Neural cell (in vitro differentiated cells): ENCODE measurements at regions not wholly inside any gene's neighbourhood (a gene's known extent, or its start where the extent isn't known, plus 50 kb on each side); places are given as distances from the start of the nearest gene placed in this dataset.

Experiments
- H2AFZ ChIP-seq: fragments of 200-600, 300-800 bp; sonication (generic), shearing (Covaris generic); 2 replicates; pipeline ENCODE4 v1.6.0; 2014; ENCODE audit warnings: low read depth, mild to moderate bottlenecking, antibody characterized with exemption, low read length, moderate library complexity
- H3F3A ChIP-seq: fragments of 200-600 bp; shearing (Covaris generic); 2 replicates; pipeline ENCODE4 v1.6.1; 2016; ENCODE audit warnings: mild to moderate bottlenecking, moderate library complexity, mixed read lengths, antibody characterized with exemption, low read length; ENCODE audit not compliant: insufficient read depth, poor library complexity, severe bottlenecking
- H3K27ac ChIP-seq: fragments of 200-600, 300-800 bp; sonication (generic), shearing (Covaris generic); 2 replicates; pipeline ENCODE4 v1.5.1; 2014; ENCODE audit warnings: mild to moderate bottlenecking, low read length, moderate library complexity
- H3K27me3 ChIP-seq: fragments of 300-800, 200-600 bp; sonication (generic), shearing (Covaris generic); 2 replicates; pipeline ENCODE4 v1.6.0; 2014; ENCODE audit warnings: mild to moderate bottlenecking, low read depth, low read length, moderate library complexity; ENCODE audit not compliant: insufficient read depth
- H3K36me3 ChIP-seq: fragments of 300-800, 200-600 bp; sonication (generic), shearing (Covaris generic); 2 replicates; pipeline ENCODE4 v1.5.1; 2014; ENCODE audit warnings: mild to moderate bottlenecking, antibody characterized with exemption, low read length, moderate library complexity; ENCODE audit not compliant: insufficient read depth
- H3K4me2 ChIP-seq: fragments of 300-800, 200-600 bp; sonication (generic), shearing (Covaris generic); 2 replicates; pipeline ENCODE4 v1.6.0; 2014; ENCODE audit warnings: mild to moderate bottlenecking, low read length
- H3K4me3 ChIP-seq: fragments of 300-800, 200-600 bp; sonication (generic), shearing (Covaris generic); 2 replicates; pipeline ENCODE4 v1.5.1; 2014; ENCODE audit warnings: mild to moderate bottlenecking, low read length, moderate library complexity
- H3K79me2 ChIP-seq: fragments of 200-600 bp; shearing (Covaris generic); replicated peaks from 2 replicates; pipeline ENCODE4 v1.6.0; 2014; ENCODE audit warnings: mild to moderate bottlenecking, low read length, moderate library complexity; ENCODE audit not compliant: insufficient read depth
- H3K9ac ChIP-seq: fragments of 300-800, 200-600 bp; sonication (generic), shearing (Covaris generic); 2 replicates; pipeline ENCODE4 v1.6.1; 2016; ENCODE audit warnings: mild to moderate bottlenecking, low read length, mixed read lengths
- H3K9me2 ChIP-seq: fragments of 200-600 bp; shearing (Covaris generic); 2 replicates; pipeline ENCODE4 v1.6.1; 2016; ENCODE audit warnings: mild to moderate bottlenecking, low read length, mixed read lengths; ENCODE audit not compliant: insufficient read depth
- H3K9me3 ChIP-seq: fragments of 200-600, 300-800 bp; sonication (generic), shearing (Covaris generic); 2 replicates; pipeline ENCODE4 v1.6.1; 2016; ENCODE audit warnings: mild to moderate bottlenecking, mixed run types, low read length, moderate library complexity, mixed read lengths
- H4K20me1 ChIP-seq: fragments of 200-600 bp; shearing (Covaris generic); 2 replicates; pipeline ENCODE4 v1.6.1; 2016; ENCODE audit warnings: mild to moderate bottlenecking, mixed run types; ENCODE audit not compliant: insufficient read depth
- EP300 ChIP-seq: fragments of 450-650 bp; conservative IDR thresholded peaks from 2 replicates; pipeline ENCODE4 v1.6.1; 2014; ENCODE audit warnings: antibody characterized with exemption, mild to moderate bottlenecking, moderate library complexity; ENCODE audit not compliant: poor library complexity, severe bottlenecking
- EZH2 ChIP-seq: fragments of 200-600, 300-800 bp; shearing (Covaris generic), sonication (generic); IDR thresholded peaks from 2 replicates; pipeline ENCODE4 v1.6.1; 2014; ENCODE audit warnings: antibody characterized with exemption, low read length, borderline replicate concordance, mild to moderate bottlenecking; ENCODE audit not compliant: insufficient read depth, poor library complexity, severe bottlenecking
- MXI1 ChIP-seq: fragments of 450-650 bp; conservative IDR thresholded peaks from 2 replicates; pipeline ENCODE4 v1.6.1; 2014; ENCODE audit warnings: antibody characterized with exemption, mild to moderate bottlenecking; ENCODE audit not compliant: poor library complexity, severe bottlenecking
- POLR2AphosphoS5 ChIP-seq: IDR thresholded peaks from 2 replicates; pipeline ENCODE4 v1.6.1; 2012
- RAD21 ChIP-seq: fragments of 450-650 bp; conservative IDR thresholded peaks from 2 replicates; pipeline ENCODE4 v1.6.1; 2014; ENCODE audit warnings: antibody characterized with exemption, mild to moderate bottlenecking, moderate library complexity
- REST ChIP-seq: IDR thresholded peaks from 2 replicates; pipeline ENCODE4 v1.6.1; 2012; ENCODE audit warnings: borderline replicate concordance
- SMC3 ChIP-seq: fragments of 450-650 bp; conservative IDR thresholded peaks from 2 replicates; pipeline ENCODE4 v1.6.1; 2014; ENCODE audit warnings: antibody characterized with exemption, mild to moderate bottlenecking, moderate library complexity; ENCODE audit not compliant: poor library complexity
- TAF1 ChIP-seq: IDR thresholded peaks from 2 replicates; pipeline ENCODE4 v1.6.1; 2012; ENCODE audit warnings: low read depth
- TF ChIP-seq, protein P1 (sequence below): fragments of 450-650 bp; IDR thresholded peaks from 2 replicates; pipeline ENCODE4 v1.5.1; 2014; ENCODE audit warnings: antibody characterized with exemption, mild to moderate bottlenecking, moderate library complexity; ENCODE audit not compliant: poor library complexity, severe bottlenecking

DNA sequence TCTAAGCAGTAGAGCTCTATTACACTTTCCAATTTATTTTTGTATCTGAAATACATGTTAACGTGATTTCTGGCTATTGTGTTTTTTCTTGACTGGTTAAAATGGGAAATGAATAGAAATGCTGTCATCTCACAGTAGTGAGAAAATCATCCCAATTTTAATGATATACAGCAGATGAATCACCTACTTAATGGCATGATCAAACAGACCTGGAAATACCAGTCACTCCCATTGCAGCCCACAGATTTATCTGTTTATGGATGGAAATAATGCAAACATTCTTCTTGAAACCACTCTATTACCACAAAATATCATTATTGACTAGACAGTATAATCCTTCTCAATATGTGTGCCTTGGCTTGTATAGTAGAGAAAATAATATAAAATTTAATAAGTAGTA, 497.8 kb upstream of the ADAMTS5 start:
- Histone ChIP-seq H3K9ac (no peak overlapping the region), H3K9me2 (no peaks in the 10 kb centered on the region), H3K4me3 (no peak overlapping the region), H3F3A (no peaks in the 10 kb centered on the region), H3K9me3 (no peaks in the 10 kb centered on the region), H3K4me2 (no peak overlapping the region), H3K79me2 (no peaks in the 10 kb centered on the region), H2AFZ (no peak overlapping the region), H3K27me3 (no peaks in the 10 kb centered on the region), H4K20me1 (no peaks in the 10 kb centered on the region), H3K27ac (no peak overlapping the region), H3K36me3 (no peaks in the 10 kb centered on the region)
- TF ChIP-seq REST (no peak), MXI1 (no peak), SMC3 (no peak), EP300 (no peak), EZH2 (no peak), POLR2AphosphoS5 (no peak), TAF1 (no peak), RAD21 (no peak)
- TF ChIP-seq, protein P1, sequence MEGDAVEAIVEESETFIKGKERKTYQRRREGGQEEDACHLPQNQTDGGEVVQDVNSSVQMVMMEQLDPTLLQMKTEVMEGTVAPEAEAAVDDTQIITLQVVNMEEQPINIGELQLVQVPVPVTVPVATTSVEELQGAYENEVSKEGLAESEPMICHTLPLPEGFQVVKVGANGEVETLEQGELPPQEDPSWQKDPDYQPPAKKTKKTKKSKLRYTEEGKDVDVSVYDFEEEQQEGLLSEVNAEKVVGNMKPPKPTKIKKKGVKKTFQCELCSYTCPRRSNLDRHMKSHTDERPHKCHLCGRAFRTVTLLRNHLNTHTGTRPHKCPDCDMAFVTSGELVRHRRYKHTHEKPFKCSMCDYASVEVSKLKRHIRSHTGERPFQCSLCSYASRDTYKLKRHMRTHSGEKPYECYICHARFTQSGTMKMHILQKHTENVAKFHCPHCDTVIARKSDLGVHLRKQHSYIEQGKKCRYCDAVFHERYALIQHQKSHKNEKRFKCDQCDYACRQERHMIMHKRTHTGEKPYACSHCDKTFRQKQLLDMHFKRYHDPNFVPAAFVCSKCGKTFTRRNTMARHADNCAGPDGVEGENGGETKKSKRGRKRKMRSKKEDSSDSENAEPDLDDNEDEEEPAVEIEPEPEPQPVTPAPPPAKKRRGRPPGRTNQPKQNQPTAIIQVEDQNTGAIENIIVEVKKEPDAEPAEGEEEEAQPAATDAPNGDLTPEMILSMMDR = no peak

GRCh38 chr21:27462726-27463125, 495.8 kb upstream of the ADAMTS5 start:
- Histone ChIP-seq H3K79me2 (no peaks in the 10 kb centered on the region), H2AFZ (no peak overlapping the region), H3K9me3 (no peaks in the 10 kb centered on the region), H3K27ac (no peak overlapping the region), H3K27me3 (no peaks in the 10 kb centered on the region), H3K9ac (no peak overlapping the region), H4K20me1 (no peaks in the 10 kb centered on the region), H3K9me2 (no peaks in the 10 kb centered on the region), H3K4me3 (no peak overlapping the region), H3K36me3 (no peaks in the 10 kb centered on the region), H3F3A (no peaks in the 10 kb centered on the region), H3K4me2 (no peak overlapping the region)
- TF ChIP-seq SMC3 (no peak), EP300 (no peak), POLR2AphosphoS5 (no peak), RAD21 (no peak), EZH2 (no peak)
- TF ChIP-seq, protein P1 = no peak
